ENCODE measurements at regions not wholly inside any gene's neighbourhood (a gene's known extent, or its start where the extent isn't known, plus 50 kb on each side); places are given as distances from the start of the nearest gene placed in this dataset.

DNA sequence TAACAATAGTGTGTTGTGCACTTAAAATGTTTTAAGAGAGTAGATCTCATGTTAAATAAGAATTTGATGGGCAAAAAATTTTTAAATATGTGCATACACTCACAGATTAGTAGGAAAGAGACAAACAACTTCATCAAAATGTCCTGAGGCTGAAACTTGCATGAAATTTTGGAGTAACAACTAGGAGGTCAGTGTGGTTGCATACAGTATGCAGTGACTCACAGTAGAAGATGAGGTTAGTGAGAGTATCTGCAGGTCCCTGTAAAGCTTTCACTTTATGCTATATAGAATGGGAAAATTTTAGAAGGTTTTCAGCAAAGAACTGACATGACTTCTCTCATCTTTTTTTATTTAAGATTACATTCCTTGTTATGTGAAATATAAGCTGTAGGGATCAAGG, 453.1 kb upstream of the KLHL4 start (continued):
- TF ChIP-seq, protein P1, sequence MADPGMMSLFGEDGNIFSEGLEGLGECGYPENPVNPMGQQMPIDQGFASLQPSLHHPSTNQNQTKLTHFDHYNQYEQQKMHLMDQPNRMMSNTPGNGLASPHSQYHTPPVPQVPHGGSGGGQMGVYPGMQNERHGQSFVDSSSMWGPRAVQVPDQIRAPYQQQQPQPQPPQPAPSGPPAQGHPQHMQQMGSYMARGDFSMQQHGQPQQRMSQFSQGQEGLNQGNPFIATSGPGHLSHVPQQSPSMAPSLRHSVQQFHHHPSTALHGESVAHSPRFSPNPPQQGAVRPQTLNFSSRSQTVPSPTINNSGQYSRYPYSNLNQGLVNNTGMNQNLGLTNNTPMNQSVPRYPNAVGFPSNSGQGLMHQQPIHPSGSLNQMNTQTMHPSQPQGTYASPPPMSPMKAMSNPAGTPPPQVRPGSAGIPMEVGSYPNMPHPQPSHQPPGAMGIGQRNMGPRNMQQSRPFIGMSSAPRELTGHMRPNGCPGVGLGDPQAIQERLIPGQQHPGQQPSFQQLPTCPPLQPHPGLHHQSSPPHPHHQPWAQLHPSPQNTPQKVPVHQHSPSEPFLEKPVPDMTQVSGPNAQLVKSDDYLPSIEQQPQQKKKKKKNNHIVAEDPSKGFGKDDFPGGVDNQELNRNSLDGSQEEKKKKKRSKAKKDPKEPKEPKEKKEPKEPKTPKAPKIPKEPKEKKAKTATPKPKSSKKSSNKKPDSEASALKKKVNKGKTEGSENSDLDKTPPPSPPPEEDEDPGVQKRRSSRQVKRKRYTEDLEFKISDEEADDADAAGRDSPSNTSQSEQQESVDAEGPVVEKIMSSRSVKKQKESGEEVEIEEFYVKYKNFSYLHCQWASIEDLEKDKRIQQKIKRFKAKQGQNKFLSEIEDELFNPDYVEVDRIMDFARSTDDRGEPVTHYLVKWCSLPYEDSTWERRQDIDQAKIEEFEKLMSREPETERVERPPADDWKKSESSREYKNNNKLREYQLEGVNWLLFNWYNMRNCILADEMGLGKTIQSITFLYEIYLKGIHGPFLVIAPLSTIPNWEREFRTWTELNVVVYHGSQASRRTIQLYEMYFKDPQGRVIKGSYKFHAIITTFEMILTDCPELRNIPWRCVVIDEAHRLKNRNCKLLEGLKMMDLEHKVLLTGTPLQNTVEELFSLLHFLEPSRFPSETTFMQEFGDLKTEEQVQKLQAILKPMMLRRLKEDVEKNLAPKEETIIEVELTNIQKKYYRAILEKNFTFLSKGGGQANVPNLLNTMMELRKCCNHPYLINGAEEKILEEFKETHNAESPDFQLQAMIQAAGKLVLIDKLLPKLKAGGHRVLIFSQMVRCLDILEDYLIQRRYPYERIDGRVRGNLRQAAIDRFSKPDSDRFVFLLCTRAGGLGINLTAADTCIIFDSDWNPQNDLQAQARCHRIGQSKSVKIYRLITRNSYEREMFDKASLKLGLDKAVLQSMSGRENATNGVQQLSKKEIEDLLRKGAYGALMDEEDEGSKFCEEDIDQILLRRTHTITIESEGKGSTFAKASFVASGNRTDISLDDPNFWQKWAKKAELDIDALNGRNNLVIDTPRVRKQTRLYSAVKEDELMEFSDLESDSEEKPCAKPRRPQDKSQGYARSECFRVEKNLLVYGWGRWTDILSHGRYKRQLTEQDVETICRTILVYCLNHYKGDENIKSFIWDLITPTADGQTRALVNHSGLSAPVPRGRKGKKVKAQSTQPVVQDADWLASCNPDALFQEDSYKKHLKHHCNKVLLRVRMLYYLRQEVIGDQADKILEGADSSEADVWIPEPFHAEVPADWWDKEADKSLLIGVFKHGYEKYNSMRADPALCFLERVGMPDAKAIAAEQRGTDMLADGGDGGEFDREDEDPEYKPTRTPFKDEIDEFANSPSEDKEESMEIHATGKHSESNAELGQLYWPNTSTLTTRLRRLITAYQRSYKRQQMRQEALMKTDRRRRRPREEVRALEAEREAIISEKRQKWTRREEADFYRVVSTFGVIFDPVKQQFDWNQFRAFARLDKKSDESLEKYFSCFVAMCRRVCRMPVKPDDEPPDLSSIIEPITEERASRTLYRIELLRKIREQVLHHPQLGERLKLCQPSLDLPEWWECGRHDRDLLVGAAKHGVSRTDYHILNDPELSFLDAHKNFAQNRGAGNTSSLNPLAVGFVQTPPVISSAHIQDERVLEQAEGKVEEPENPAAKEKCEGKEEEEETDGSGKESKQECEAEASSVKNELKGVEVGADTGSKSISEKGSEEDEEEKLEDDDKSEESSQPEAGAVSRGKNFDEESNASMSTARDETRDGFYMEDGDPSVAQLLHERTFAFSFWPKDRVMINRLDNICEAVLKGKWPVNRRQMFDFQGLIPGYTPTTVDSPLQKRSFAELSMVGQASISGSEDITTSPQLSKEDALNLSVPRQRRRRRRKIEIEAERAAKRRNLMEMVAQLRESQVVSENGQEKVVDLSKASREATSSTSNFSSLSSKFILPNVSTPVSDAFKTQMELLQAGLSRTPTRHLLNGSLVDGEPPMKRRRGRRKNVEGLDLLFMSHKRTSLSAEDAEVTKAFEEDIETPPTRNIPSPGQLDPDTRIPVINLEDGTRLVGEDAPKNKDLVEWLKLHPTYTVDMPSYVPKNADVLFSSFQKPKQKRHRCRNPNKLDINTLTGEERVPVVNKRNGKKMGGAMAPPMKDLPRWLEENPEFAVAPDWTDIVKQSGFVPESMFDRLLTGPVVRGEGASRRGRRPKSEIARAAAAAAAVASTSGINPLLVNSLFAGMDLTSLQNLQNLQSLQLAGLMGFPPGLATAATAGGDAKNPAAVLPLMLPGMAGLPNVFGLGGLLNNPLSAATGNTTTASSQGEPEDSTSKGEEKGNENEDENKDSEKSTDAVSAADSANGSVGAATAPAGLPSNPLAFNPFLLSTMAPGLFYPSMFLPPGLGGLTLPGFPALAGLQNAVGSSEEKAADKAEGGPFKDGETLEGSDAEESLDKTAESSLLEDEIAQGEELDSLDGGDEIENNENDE (IDR thresholded peaks at IDR 0.05; ENCODE audit: insufficient replicate concordance, low read length): no peak
- TF ChIP-seq RXRA (IDR thresholded peaks at IDR 0.05; ENCODE audit: insufficient read depth, low read depth, low read length): no peak
- no peak for TF ChIP-seq SRF (IDR thresholded peaks at IDR 0.05; ENCODE audit: low read depth, low read length)
- no peak for TF ChIP-seq RAD21 (IDR thresholded peaks at IDR 0.05 in 1 of 2, conservative IDR thresholded peaks at IDR 0.05 in 1 of 2; ENCODE audit: low read depth in 2 of 2, low read length in 2 of 2)
- TF ChIP-seq POU5F1 (IDR thresholded peaks at IDR 0.05; ENCODE audit: low read depth, low read length): no peak
- TF ChIP-seq, protein P2, sequence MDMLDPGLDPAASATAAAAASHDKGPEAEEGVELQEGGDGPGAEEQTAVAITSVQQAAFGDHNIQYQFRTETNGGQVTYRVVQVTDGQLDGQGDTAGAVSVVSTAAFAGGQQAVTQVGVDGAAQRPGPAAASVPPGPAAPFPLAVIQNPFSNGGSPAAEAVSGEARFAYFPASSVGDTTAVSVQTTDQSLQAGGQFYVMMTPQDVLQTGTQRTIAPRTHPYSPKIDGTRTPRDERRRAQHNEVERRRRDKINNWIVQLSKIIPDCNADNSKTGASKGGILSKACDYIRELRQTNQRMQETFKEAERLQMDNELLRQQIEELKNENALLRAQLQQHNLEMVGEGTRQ (IDR thresholded peaks at IDR 0.05; ENCODE audit: low read length): no peak
- TF ChIP-seq, protein P3, sequence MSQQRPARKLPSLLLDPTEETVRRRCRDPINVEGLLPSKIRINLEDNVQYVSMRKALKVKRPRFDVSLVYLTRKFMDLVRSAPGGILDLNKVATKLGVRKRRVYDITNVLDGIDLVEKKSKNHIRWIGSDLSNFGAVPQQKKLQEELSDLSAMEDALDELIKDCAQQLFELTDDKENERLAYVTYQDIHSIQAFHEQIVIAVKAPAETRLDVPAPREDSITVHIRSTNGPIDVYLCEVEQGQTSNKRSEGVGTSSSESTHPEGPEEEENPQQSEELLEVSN (IDR thresholded peaks at IDR 0.05): no peak
- no peak for TF ChIP-seq CHD1 (IDR thresholded peaks at IDR 0.05; ENCODE audit: low read depth, low read length)
- TF ChIP-seq TEAD4 (IDR thresholded peaks at IDR 0.05; ENCODE audit: low read depth, low read length): no peak
- TF ChIP-seq SP2 (IDR thresholded peaks at IDR 0.05; ENCODE audit: low read length): no peak
- TF ChIP-seq TCF12 (IDR thresholded peaks at IDR 0.05; ENCODE audit: low read depth, low read length): no peak
